ENCODE measurements at regions not wholly inside any gene's neighbourhood (a gene's known extent, or its start where the extent isn't known, plus 50 kb on each side); places are given as distances from the start of the nearest gene placed in this dataset.

- TF ChIP-seq ZFP30 (CRISPR knock-in tag; IDR thresholded peaks at IDR 0.05) (no peak), SNAI2 (CRISPR knock-in tag; IDR thresholded peaks at IDR 0.05) (no peak), CREB5 (CRISPR knock-in tag; IDR thresholded peaks at IDR 0.05; ENCODE audit: low read depth) (no peak), TSHZ2 (CRISPR knock-in tag; IDR thresholded peaks at IDR 0.05) (no peak), GLIS3 (CRISPR knock-in tag; IDR thresholded peaks at IDR 0.05) (no peak), ZC3H10 (CRISPR knock-in tag; IDR thresholded peaks at IDR 0.05) (no peak), ZFP3 (CRISPR knock-in tag; IDR thresholded peaks at IDR 0.05) (no peak), RARB (CRISPR knock-in tag; IDR thresholded peaks at IDR 0.05) (no peak), PATZ1 (CRISPR knock-in tag; IDR thresholded peaks at IDR 0.05; ENCODE audit: borderline replicate concordance) (no peak)
Measured at GRCh38 chr12:132414634-132415326, 75.2 kb upstream of the FBRSL1 start.

Measured in SK-N-SH treated with all-trans-retinoic acid at 6 μM for 48 hours (cell line).